ENCODE measurements at regions not wholly inside any gene's neighbourhood (a gene's known extent, or its start where the extent isn't known, plus 50 kb on each side); places are given as distances from the start of the nearest gene placed in this dataset.

- H3K27ac ChIP-seq: no peak overlapping the region
- WGBS, 2 donors: 28 to 40% methylated on average over 8 to 28 of the region's 29 CpGs
- no peak overlapping the region for H3K4me3 ChIP-seq
- intact Hi-C loops (cut with DNase I): no loop called here
- no peak for DNase-seq
- peaks cover 0 to 39% (median 12%) of the 10 kb centered on the region in 3 donors for H3K4me1 ChIP-seq
- TF ChIP-seq CTCF (IDR thresholded peaks at IDR 0.05): no peak
- TF ChIP-seq POLR2A (IDR thresholded peaks at IDR 0.05): no peak
- no peaks in the 10 kb centered on the region for H3K36me3 ChIP-seq
- H3K9me3 ChIP-seq: no peaks in the 10 kb centered on the region
- H3K27me3 ChIP-seq: peaks cover 0 to 68% (median 16%) of the 10 kb centered on the region in 4 donors
Measured at GRCh38 chr1:217139513-217139912, 416.3 kb upstream of the ESRRG start.

- DNase-seq: no peak
- peaks cover 0 to 45% (median 12%) of the 10 kb centered on the region in 3 donors for H3K4me1 ChIP-seq
- TF ChIP-seq CTCF (IDR thresholded peaks at IDR 0.05): no peak
- TF ChIP-seq POLR2A (IDR thresholded peaks at IDR 0.05): no peak
- intact Hi-C loops (cut with DNase I): no loop called here
- H3K27ac ChIP-seq: no peak overlapping the region
- H3K36me3 ChIP-seq: no peaks in the 10 kb centered on the region
- 53 to 62% methylated on average over 11 to 12 of the region's 12 CpGs for WGBS, 2 donors
- no peak overlapping the region for H3K4me3 ChIP-seq
- peaks cover 0 to 74% (median 18%) of the 10 kb centered on the region in 4 donors for H3K27me3 ChIP-seq
- H3K9me3 ChIP-seq: no peaks in the 10 kb centered on the region
Measured at GRCh38 chr1:217138799-217139466, 415.7 kb upstream of the ESRRG start.

GRCh38 chr1:217138173-217138765 is 415.0 kb upstream of the ESRRG start:
- WGBS, 2 donors: 9 to 20% methylated on average over 29 of the region's 29 CpGs
- intact Hi-C loops (cut with DNase I): no loop called here
- no peak for TF ChIP-seq POLR2A (IDR thresholded peaks at IDR 0.05)
- TF ChIP-seq CTCF (IDR thresholded peaks at IDR 0.05): no peak
- H3K4me3 ChIP-seq: peak overlapping the region in 2 of 4 donors; percentile 22 to 28
- H3K27ac ChIP-seq: no peak overlapping the region
- no peaks in the 10 kb centered on the region for H3K36me3 ChIP-seq
- no peaks in the 10 kb centered on the region for H3K9me3 ChIP-seq
- H3K4me1 ChIP-seq: peaks cover 0 to 46% (median 12%) of the 10 kb centered on the region in 3 donors
- peaks cover 0 to 80% (median 18%) of the 10 kb centered on the region in 4 donors for H3K27me3 ChIP-seq
- DNase-seq: no peak

GRCh38 chr1:217137210-217137881 is 414.1 kb upstream of the ESRRG start:
- H3K27ac ChIP-seq: no peak overlapping the region
- no peak for TF ChIP-seq POLR2A (IDR thresholded peaks at IDR 0.05)
- TF ChIP-seq CTCF (IDR thresholded peaks at IDR 0.05): no peak
- intact Hi-C loops (cut with DNase I): no loop called here
- H3K9me3 ChIP-seq: no peaks in the 10 kb centered on the region
- no peak for DNase-seq
- 18 to 47% methylated on average over 7 to 18 of the region's 53 CpGs for WGBS, 2 donors
- H3K4me1 ChIP-seq: peaks cover 0 to 46% (median 12%) of the 10 kb centered on the region in 3 donors
- H3K27me3 ChIP-seq: peaks cover 0 to 90% (median 18%) of the 10 kb centered on the region in 4 donors
- peak overlapping the region in 3 of 4 donors; percentile 22 to 52 (median 26) for H3K4me3 ChIP-seq
- H3K36me3 ChIP-seq: no peaks in the 10 kb centered on the region

- Histone ChIP-seq H3K4me3 (no peak overlapping the region), H3K9me3 (no peaks in the 10 kb centered on the region), H3K27me3 (peaks cover 0 to 95% (median 18%) of the 10 kb centered on the region in 4 donors), H3K36me3 (no peaks in the 10 kb centered on the region), H3K27ac (no peak overlapping the region), H3K4me1 (peaks cover 0 to 46% (median 12%) of the 10 kb centered on the region in 3 donors)
- WGBS, 2 donors: 42 to 45% methylated on average over 7 to 11 of the region's 11 CpGs
- DNase-seq: no peak
- intact Hi-C loops (cut with DNase I): no loop called here
- no peak for TF ChIP-seq CTCF (IDR thresholded peaks at IDR 0.05)
- no peak for TF ChIP-seq POLR2A (IDR thresholded peaks at IDR 0.05)
Measured at GRCh38 chr1:217136895-217137205, 413.6 kb upstream of the ESRRG start.
